Keratinocyte (primary cell): ENCODE measurements at regions not wholly inside any gene's neighbourhood (a gene's known extent, or its start where the extent isn't known, plus 50 kb on each side); places are given as distances from the start of the nearest gene placed in this dataset.

Experiments
- DNase-seq: peaks from one replicate; pipeline ENCODE4 v3.0.0-alpha.2; 2011; ENCODE audit warnings: low read depth, missing footprints, low spot score
- FAIRE-seq: peaks from 2 replicates; lab custom pipeline; 2011; peaks lifted over from hg19 to GRCh38; lab: Jason Lieb, UNC
- H2AFZ ChIP-seq: 2 replicates; pipeline ENCODE4 v1.6.0; 2012; ENCODE audit warnings: low read length, control low read depth, inconsistent platforms; ENCODE audit not compliant: control insufficient read depth
- H3K27ac ChIP-seq: 2 replicates; pipeline ENCODE4 v1.5.1; 2011; ENCODE audit warnings: low read length; ENCODE audit not compliant: control insufficient read depth, insufficient read depth
- H3K27me3 ChIP-seq: 3 replicates; pipeline ENCODE4 v1.6.0; 2011; ENCODE audit warnings: low read length; ENCODE audit not compliant: control insufficient read depth, insufficient read depth; ENCODE audit errors: extremely low read depth
- H3K36me3 ChIP-seq, 2 experiments: 2 replicates in 1 of 2; 3 replicates in 1 of 2; pipeline ENCODE4 v1.5.1; 2011; ENCODE audit warnings: low read length in 2 of 2, mild to moderate bottlenecking in 1 of 2; ENCODE audit not compliant: control insufficient read depth in 2 of 2, insufficient read depth in 2 of 2; ENCODE audit errors: extremely low read depth in 1 of 2
- H3K4me1 ChIP-seq: 3 replicates; pipeline ENCODE4 v1.5.1; 2011; ENCODE audit warnings: low read length; ENCODE audit not compliant: control insufficient read depth, insufficient read depth; ENCODE audit errors: extremely low read depth
- H3K4me2 ChIP-seq: 3 replicates; pipeline ENCODE4 v1.6.0; 2011; ENCODE audit warnings: low read depth, low read length; ENCODE audit not compliant: control insufficient read depth, insufficient read depth; ENCODE audit errors: extremely low read depth
- H3K4me3 ChIP-seq, 3 experiments: fragments of 200-600 bp in 1 of 3; sonication (generic) in 1 of 3; 2 replicates in 2 of 3; 3 replicates in 1 of 3; pipeline ENCODE4 v1.5.1; 2011 to 2016; ENCODE audit warnings: low read length in 3 of 3, mild to moderate bottlenecking in 3 of 3, control low read depth in 2 of 3, inconsistent platforms in 1 of 3, low read depth in 1 of 3, mixed read lengths in 1 of 3, mixed run types in 1 of 3, moderate library complexity in 1 of 3; ENCODE audit not compliant: control insufficient read depth in 2 of 3, insufficient read depth in 2 of 3; ENCODE audit errors: extremely low read depth in 1 of 3
- H3K79me2 ChIP-seq: 2 replicates; pipeline ENCODE4 v1.6.0; 2012; ENCODE audit warnings: low read length; ENCODE audit not compliant: control insufficient read depth, insufficient read depth
- H3K9ac ChIP-seq: 3 replicates; pipeline ENCODE4 v1.6.0; 2011; ENCODE audit warnings: low read length; ENCODE audit not compliant: control insufficient read depth, insufficient read depth; ENCODE audit errors: extremely low read depth
- H3K9me1 ChIP-seq: 3 replicates; pipeline ENCODE4 v1.6.0; 2011; ENCODE audit warnings: low read length; ENCODE audit not compliant: control insufficient read depth, insufficient read depth; ENCODE audit errors: extremely low read depth
- H3K9me3 ChIP-seq: 2 replicates; pipeline ENCODE4 v1.5.1; 2012; ENCODE audit warnings: low read depth, low read length; ENCODE audit not compliant: control insufficient read depth
- H4K20me1 ChIP-seq: 3 replicates; pipeline ENCODE4 v1.6.0; 2011; ENCODE audit warnings: low read length; ENCODE audit not compliant: control insufficient read depth, insufficient read depth; ENCODE audit errors: extremely low read depth
- EZH2 ChIP-seq: IDR thresholded peaks from one replicate; pipeline ENCODE4 v1.6.1; 2012; ENCODE audit warnings: inconsistent platforms, mild to moderate bottlenecking, low read length, moderate library complexity
- dilution Hi-C: fragments of 300-500 bp; cut with MboI; formaldehyde crosslinking; loops from one replicate; pipeline ENCODE4 v1.7.0; 2020; ENCODE audit warnings: low sequenced_read_pairs; ENCODE audit not compliant: extremely low pct_ligation_motif_present
- TF ChIP-seq, protein P1 (sequence below), 3 experiments: IDR thresholded peaks in 1 of 3; conservative IDR thresholded peaks in 1 of 3; optimal IDR thresholded peaks in 1 of 3; 2 replicates in 2 of 3; 3 replicates in 1 of 3; pipeline versions ENCODE3 to v1.5.1; 2011; ENCODE audit warnings: low read length in 3 of 3, mild to moderate bottlenecking in 3 of 3, moderate library complexity in 2 of 3, control low read depth in 1 of 3, inconsistent platforms in 1 of 3; ENCODE audit not compliant: insufficient read depth in 2 of 3; ENCODE audit errors: extremely low read depth in 1 of 3

DNA sequence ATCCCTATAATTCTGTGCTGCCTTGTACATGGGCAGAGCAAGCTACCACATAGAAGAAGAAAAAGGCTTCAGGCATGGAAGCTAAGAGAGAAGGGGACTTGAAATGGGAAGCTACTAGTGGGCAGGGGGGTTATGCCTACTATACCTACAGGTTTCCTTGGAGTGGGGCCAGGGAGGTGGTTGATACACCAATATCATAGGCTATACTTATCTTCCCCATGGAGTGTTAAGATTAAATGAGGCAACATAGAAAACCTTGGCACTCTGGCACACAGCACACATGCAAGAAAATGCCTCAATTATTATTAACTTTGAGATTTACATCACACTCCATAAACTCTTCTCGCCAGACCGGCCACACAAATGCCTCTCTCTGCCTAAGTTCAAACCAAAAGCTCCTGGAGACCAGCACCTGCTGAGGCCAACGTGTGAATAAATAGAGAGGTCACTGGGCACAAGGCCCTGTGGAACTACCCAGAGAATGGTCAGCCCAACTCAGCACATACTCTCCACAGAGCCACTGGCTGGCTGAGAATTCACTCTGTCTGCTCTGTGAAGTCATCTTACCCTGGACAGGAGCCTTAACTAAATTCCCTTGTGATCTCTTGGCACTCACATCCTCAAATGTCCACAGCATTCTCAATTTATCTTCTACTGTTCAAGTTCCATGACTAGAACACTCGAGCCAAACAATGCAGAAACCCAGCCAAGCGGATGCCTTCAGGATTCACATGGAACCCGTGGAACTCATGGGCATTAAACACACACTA, 498.7 kb downstream of the BCL11A start:
- dilution Hi-C loops = no loop called here
- no peak for DNase-seq

DNA sequence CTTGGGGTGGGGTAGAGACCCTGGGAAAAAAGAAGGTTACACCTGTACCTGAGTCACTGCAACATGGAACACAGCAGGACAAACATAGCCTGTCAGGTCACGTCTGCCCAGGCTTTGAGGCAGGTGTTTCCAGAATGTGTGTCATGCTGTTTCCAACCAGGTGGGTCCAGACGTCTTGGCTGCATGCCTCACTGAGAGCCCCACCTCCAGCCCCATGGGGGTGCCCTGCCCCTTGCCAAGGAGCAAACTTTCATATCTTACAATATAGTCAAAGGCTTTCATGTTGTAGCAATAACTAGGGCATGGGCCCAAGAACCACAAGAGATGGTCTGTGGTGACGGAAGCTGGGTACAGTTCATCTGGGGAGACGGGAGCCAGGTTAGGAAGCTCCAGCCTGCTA, 499.7 kb downstream of the BCL11A start:
- H3K9ac ChIP-seq = no peak overlapping the region
- H3K4me2 ChIP-seq = no peak overlapping the region
- H3K27me3 ChIP-seq = no peaks in the 10 kb centered on the region
- H3K4me1 ChIP-seq = peaks cover 10% of the 10 kb centered on the region
- no peaks in the 10 kb centered on the region for H3K36me3 ChIP-seq
- no peak for TF ChIP-seq EZH2
- TF ChIP-seq, protein P1, sequence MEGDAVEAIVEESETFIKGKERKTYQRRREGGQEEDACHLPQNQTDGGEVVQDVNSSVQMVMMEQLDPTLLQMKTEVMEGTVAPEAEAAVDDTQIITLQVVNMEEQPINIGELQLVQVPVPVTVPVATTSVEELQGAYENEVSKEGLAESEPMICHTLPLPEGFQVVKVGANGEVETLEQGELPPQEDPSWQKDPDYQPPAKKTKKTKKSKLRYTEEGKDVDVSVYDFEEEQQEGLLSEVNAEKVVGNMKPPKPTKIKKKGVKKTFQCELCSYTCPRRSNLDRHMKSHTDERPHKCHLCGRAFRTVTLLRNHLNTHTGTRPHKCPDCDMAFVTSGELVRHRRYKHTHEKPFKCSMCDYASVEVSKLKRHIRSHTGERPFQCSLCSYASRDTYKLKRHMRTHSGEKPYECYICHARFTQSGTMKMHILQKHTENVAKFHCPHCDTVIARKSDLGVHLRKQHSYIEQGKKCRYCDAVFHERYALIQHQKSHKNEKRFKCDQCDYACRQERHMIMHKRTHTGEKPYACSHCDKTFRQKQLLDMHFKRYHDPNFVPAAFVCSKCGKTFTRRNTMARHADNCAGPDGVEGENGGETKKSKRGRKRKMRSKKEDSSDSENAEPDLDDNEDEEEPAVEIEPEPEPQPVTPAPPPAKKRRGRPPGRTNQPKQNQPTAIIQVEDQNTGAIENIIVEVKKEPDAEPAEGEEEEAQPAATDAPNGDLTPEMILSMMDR (optimal IDR thresholded peaks at IDR 0.05 in 1 of 3, IDR thresholded peaks at IDR 0.05 in 1 of 3, conservative IDR thresholded peaks at IDR 0.05 in 1 of 3; ENCODE audit: extremely low read depth in 1 of 3, insufficient read depth in 2 of 3, low read length in 3 of 3) = no peak
- FAIRE-seq (no peak), DNase-seq (no peak)
- no peak overlapping the region for H3K27ac ChIP-seq
- H3K79me2 ChIP-seq = no peaks in the 10 kb centered on the region
- H3K9me3 ChIP-seq = no peaks in the 10 kb centered on the region
- no peaks in the 10 kb centered on the region for H3K9me1 ChIP-seq
- no peak overlapping the region for H2AFZ ChIP-seq
- no peaks in the 10 kb centered on the region for H4K20me1 ChIP-seq
- no peak overlapping the region for H3K4me3 ChIP-seq
- dilution Hi-C loops = no loop called here

More for the DNA sequence above, 498.7 kb downstream of the BCL11A start:
- no peak overlapping the region for H3K4me2 ChIP-seq
- H4K20me1 ChIP-seq = no peaks in the 10 kb centered on the region
- H3K27me3 ChIP-seq = no peaks in the 10 kb centered on the region
- peaks cover 10% of the 10 kb centered on the region for H3K4me1 ChIP-seq
- FAIRE-seq = no peak
- H3K27ac ChIP-seq = no peak overlapping the region
- H3K9ac ChIP-seq = no peak overlapping the region
- H3K4me3 ChIP-seq = no peak overlapping the region
- H3K9me1 ChIP-seq = no peaks in the 10 kb centered on the region
- H3K9me3 ChIP-seq = no peaks in the 10 kb centered on the region
- TF ChIP-seq, protein P1 (optimal IDR thresholded peaks at IDR 0.05 in 1 of 3, IDR thresholded peaks at IDR 0.05 in 1 of 3, conservative IDR thresholded peaks at IDR 0.05 in 1 of 3; ENCODE audit: extremely low read depth in 1 of 3, insufficient read depth in 2 of 3, low read length in 3 of 3) = no peak
- TF ChIP-seq EZH2 = no peak
- H2AFZ ChIP-seq = no peak overlapping the region
- H3K36me3 ChIP-seq = no peaks in the 10 kb centered on the region
- no peaks in the 10 kb centered on the region for H3K79me2 ChIP-seq
